Stimulated activated CD8-positive, alpha-beta memory T cell treated with anti-CD3 and anti-CD28 coated beads, Interleukin-7, amount 100 ng/mL, for 24 hours (primary cell): ENCODE measurements at regions not wholly inside any gene's neighbourhood (a gene's known extent, or its start where the extent isn't known, plus 50 kb on each side); places are given as distances from the start of the nearest gene placed in this dataset.
"Not testable (repeated sequence)": the region's sequence is repeated elsewhere in the genome, so short reads cannot be mapped to it uniquely, and the experiment has no call there.

Source experiments
- DNase-seq: peaks from one replicate; pipeline ENCODE4 v3.0.0-alpha.2; 2020; ENCODE audit warnings: low read depth

GRCh38 chr5:2006193-2006970 is 123.7 kb upstream of the IRX4 start:
- no peak for DNase-seq

- no peak for DNase-seq
Measured at GRCh38 chr5:2005101-2006041, 122.6 kb upstream of the IRX4 start.

- DNase-seq = no peak
Measured at GRCh38 chr5:2003690-2004365, 121.1 kb upstream of the IRX4 start.

GRCh38 chr5:2003206-2003605 is 120.5 kb upstream of the IRX4 start:
- no peak for DNase-seq

GRCh38 chr5:2001300-2001699 is 118.6 kb upstream of the IRX4 start:
- no peak for DNase-seq

GRCh38 chr5:2000591-2000990 is 117.9 kb upstream of the IRX4 start:
- DNase-seq = no peak

- no peak for DNase-seq
Measured at GRCh38 chr5:1999794-2000193, 117.1 kb upstream of the IRX4 start.

- no peak for DNase-seq
Measured at GRCh38 chr5:1998716-1999317, 116.1 kb upstream of the IRX4 start.

- no peak for DNase-seq
Measured at GRCh38 chr5:1998348-1998669, 115.6 kb upstream of the IRX4 start.

GRCh38 chr5:1997640-1998347 is 115.1 kb upstream of the IRX4 start:
- no peak for DNase-seq

GRCh38 chr5:1995491-1995890 is 112.8 kb upstream of the IRX4 start:
- DNase-seq = no peak

GRCh38 chr5:1987471-1987870 is 104.7 kb upstream of the IRX4 start:
- DNase-seq = no peak

- DNase-seq = no peak
Measured at GRCh38 chr5:1985781-1986180, 103.1 kb upstream of the IRX4 start.

- no peak for DNase-seq
Measured at GRCh38 chr5:1983919-1984695, 101.4 kb upstream of the IRX4 start.

- no peak for DNase-seq
Measured at GRCh38 chr5:1983401-1983800, 100.7 kb upstream of the IRX4 start.

GRCh38 chr5:1982561-1982960 is 99.8 kb upstream of the IRX4 start:
- not testable (repeated sequence) for DNase-seq

GRCh38 chr5:1975898-1976765 is 93.4 kb upstream of the IRX4 start:
- DNase-seq = no peak

GRCh38 chr5:1975406-1975715 is 92.6 kb upstream of the IRX4 start:
- DNase-seq = no peak

GRCh38 chr5:1974501-1975405 is 92.0 kb upstream of the IRX4 start:
- DNase-seq = no peak
